Breast epithelium (tissue), 4 donors: ENCODE measurements at regions not wholly inside any gene's neighbourhood (a gene's known extent, or its start where the extent isn't known, plus 50 kb on each side); places are given as distances from the start of the nearest gene placed in this dataset.
"Not testable (repeated sequence)": the region's sequence is repeated elsewhere in the genome, so short reads cannot be mapped to it uniquely, and the experiment has no call there.

Source experiments
- DNase-seq, 2 donors: peaks; one replicate each; pipeline ENCODE4 v3.0.0-alpha.2; 2019; ENCODE audit warnings: low spot score in 2 of 2
- H3K27ac ChIP-seq, 2 donors: fragments of 200-600 bp; sonication (generic) in 1 of 2; one replicate each; pipeline ENCODE4 v1.5.1; 2016 to 2019; ENCODE audit warnings: mild to moderate bottlenecking in 1 of 2
- H3K27me3 ChIP-seq, 2 donors: fragments of 200-600 bp; sonication (generic) in 1 of 2; one replicate each; pipeline versions ENCODE4 v1.5.1 to v1.6.0; 2017 to 2019; ENCODE audit warnings: control low read depth in 1 of 2, mild to moderate bottlenecking in 1 of 2
- H3K36me3 ChIP-seq: fragments of 200-600 bp; one replicate; pipeline ENCODE4 v1.5.1; 2019
- H3K4me1 ChIP-seq, 2 donors: fragments of 200-600 bp; sonication (generic); one replicate each; pipeline ENCODE4 v1.5.1; 2016 to 2019; ENCODE audit warnings: control low read depth in 1 of 2
- H3K4me3 ChIP-seq, 3 donors: fragments of 200-600 bp; sonication (generic); 1 replicate in 2 of 3; 2 replicates in 1 of 3; pipeline ENCODE4 v1.5.1; 2016 to 2019; ENCODE audit warnings: mild to moderate bottlenecking in 3 of 3, moderate library complexity in 2 of 3
- H3K9me3 ChIP-seq, 2 donors: fragments of 200-600 bp; sonication (generic) in 1 of 2; one replicate each; pipeline ENCODE4 v1.5.1; 2016 to 2019; ENCODE audit warnings: control low read depth in 1 of 2
- CTCF ChIP-seq, 3 donors: fragments of 450-650 bp; IDR thresholded peaks; one replicate each; pipeline ENCODE4 v1.5.1; 2016 to 2017; ENCODE audit warnings: antibody characterized with exemption in 3 of 3, mild to moderate bottlenecking in 3 of 3, moderate library complexity in 3 of 3
- POLR2A ChIP-seq: fragments of 450-650 bp; IDR thresholded peaks from one replicate; pipeline ENCODE4 v1.6.1; 2016; ENCODE audit warnings: antibody characterized with exemption, mild to moderate bottlenecking, moderate library complexity
- POLR2AphosphoS5 ChIP-seq, 3 donors: sonication (generic); formaldehyde crosslinking; IDR thresholded peaks; one replicate each; pipeline ENCODE4 v1.6.1; 2017; ENCODE audit warnings: antibody characterized with exemption in 3 of 3
- intact Hi-C: fragments of 100-400 bp; cut with DNase I; formaldehyde crosslinking; loops from one replicate; pipeline ENCODE4 v1.15.1; 2023; ENCODE audit warnings: low total_unique reads

DNA sequence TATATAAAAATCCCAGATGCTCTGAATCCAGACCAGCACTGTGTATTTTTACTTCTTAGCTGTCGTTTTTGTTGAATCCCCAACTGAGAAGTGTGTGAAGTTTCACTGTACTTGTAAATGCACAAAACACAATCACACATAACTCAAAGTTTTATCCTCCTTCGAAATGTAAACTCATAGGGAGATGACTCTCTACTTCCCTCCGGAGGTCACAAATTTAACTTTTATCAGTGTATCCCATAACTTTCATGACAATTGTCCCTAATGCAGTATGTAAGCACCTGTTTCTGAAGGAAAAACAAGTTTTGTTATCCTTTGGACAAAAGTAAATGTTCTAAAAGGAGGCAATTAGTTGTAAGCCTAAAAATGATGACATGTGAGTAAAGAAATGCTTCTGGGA is 665.0 kb upstream of the SLITRK6 start:
- TF ChIP-seq POLR2AphosphoS5 (IDR thresholded peaks at IDR 0.05) (no peak), CTCF (IDR thresholded peaks at IDR 0.05) (no peak), POLR2A (no peak)
- H3K36me3 ChIP-seq: no peaks in the 10 kb centered on the region
- no peaks in the 10 kb centered on the region for H3K4me1 ChIP-seq
- H3K4me3 ChIP-seq: no peak overlapping the region
- no peaks in the 10 kb centered on the region for H3K27me3 ChIP-seq
- intact Hi-C loops: no loop called here
- no peaks in the 10 kb centered on the region for H3K9me3 ChIP-seq
- DNase-seq: no peak
- H3K27ac ChIP-seq: no peak overlapping the region

DNA sequence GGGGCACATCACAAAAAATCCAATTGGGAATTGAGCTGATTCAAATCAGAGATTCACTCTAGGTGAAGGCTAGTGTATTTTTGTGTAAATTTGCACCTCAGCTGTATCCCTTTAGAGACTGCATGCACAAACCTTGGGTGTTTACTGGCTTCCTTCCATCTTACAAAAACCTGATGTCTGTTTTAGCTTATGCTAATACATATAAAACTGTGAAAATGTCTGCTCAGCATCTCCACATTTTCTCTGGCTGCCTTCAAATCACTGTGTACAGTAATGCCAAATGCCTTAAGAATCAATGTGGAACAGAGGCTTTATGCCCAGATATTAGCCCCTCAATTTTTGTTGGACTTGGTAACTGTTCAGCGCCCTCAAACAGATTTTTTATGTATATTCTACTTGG is 675.8 kb upstream of the SLITRK6 start:
- Histone ChIP-seq H3K36me3 (no peaks in the 10 kb centered on the region), H3K4me1 (no peaks in the 10 kb centered on the region), H3K9me3 (no peaks in the 10 kb centered on the region), H3K27ac (no peak overlapping the region), H3K4me3 (no peak overlapping the region), H3K27me3 (no peaks in the 10 kb centered on the region)
- intact Hi-C loops: no loop called here
- no peak for TF ChIP-seq POLR2A
- no peak for TF ChIP-seq POLR2AphosphoS5 (IDR thresholded peaks at IDR 0.05)
- no peak for TF ChIP-seq CTCF (IDR thresholded peaks at IDR 0.05)
- DNase-seq: no peak

DNA sequence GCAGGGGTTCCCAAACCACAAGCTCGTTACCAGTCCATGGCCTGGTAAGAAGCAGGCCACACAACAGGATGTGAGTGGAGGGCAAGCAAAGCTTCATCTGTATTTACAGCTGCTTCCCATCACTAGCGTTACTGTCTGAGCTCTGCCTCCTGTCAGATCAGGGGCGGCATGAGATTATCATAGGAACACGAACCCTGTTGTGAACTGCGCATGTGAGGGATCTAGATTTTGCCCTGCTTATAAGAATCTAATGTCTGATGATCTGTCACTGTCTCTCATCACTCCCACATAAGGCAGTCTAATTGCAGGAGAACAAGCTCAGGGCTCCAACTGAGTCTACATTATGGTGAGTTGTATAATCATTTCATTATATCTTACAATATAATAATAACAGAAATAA is 677.4 kb upstream of the SLITRK6 start:
- no peak overlapping the region for H3K4me3 ChIP-seq
- TF ChIP-seq POLR2A: no peak
- TF ChIP-seq POLR2AphosphoS5 (IDR thresholded peaks at IDR 0.05): no peak
- intact Hi-C loops: no loop called here
- H3K9me3 ChIP-seq: no peaks in the 10 kb centered on the region
- H3K27ac ChIP-seq: no peak overlapping the region
- H3K4me1 ChIP-seq: no peaks in the 10 kb centered on the region
- H3K36me3 ChIP-seq: no peaks in the 10 kb centered on the region
- DNase-seq: no peak
- H3K27me3 ChIP-seq: no peaks in the 10 kb centered on the region

DNA sequence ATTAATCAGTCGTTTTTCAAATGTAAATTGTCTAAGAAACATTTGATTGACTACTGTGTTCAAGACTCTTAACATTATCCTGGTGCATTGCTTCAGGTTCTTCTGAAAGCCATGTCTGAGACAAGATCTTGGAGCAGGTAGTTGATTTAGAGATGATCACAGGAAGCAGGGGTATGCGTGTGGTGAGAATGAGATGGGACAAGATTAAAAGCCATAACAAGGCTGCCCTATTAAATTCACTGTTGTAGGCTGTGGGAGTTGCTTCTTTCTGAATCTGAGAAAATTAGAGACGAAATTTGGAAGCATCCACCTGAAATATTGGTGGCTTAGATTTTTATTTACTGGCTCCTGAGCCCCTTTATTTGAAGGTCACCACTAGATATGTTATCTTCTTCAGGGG is 687.4 kb upstream of the SLITRK6 start:
- Histone ChIP-seq H3K27me3 (no peaks in the 10 kb centered on the region), H3K9me3 (no peaks in the 10 kb centered on the region), H3K4me1 (no peaks in the 10 kb centered on the region), H3K27ac (no peak overlapping the region), H3K4me3 (no peak overlapping the region), H3K36me3 (no peaks in the 10 kb centered on the region)
- intact Hi-C loops: no loop called here
- TF ChIP-seq CTCF (IDR thresholded peaks at IDR 0.05) (no peak), POLR2AphosphoS5 (IDR thresholded peaks at IDR 0.05) (no peak), POLR2A (no peak)
- no peak for DNase-seq

GRCh38 chr13:86491121-86491520 is 691.9 kb upstream of the SLITRK6 start:
- Histone ChIP-seq H3K4me3 (no peak overlapping the region), H3K36me3 (no peaks in the 10 kb centered on the region), H3K4me1 (no peaks in the 10 kb centered on the region), H3K27me3 (no peaks in the 10 kb centered on the region), H3K27ac (no peak overlapping the region), H3K9me3 (no peaks in the 10 kb centered on the region)
- DNase-seq: no peak
- intact Hi-C loops: no loop called here
- no peak for TF ChIP-seq POLR2A
- TF ChIP-seq POLR2AphosphoS5 (IDR thresholded peaks at IDR 0.05): no peak
- no peak for TF ChIP-seq CTCF (IDR thresholded peaks at IDR 0.05)

GRCh38 chr13:86501931-86502330 is 702.7 kb upstream of the SLITRK6 start:
- H3K27ac ChIP-seq, H3K4me3 ChIP-seq, H3K36me3 ChIP-seq, DNase-seq, H3K9me3 ChIP-seq, H3K27me3 ChIP-seq, intact Hi-C loops, H3K4me1 ChIP-seq: not testable (repeated sequence)
